Endodermal cell (in vitro differentiated cells): ENCODE measurements at regions not wholly inside any gene's neighbourhood (a gene's known extent, or its start where the extent isn't known, plus 50 kb on each side); places are given as distances from the start of the nearest gene placed in this dataset.

Experiments
- DNase-seq: peaks from one replicate; pipeline ENCODE4 v3.0.0-alpha.2; 2017
- H3K27ac ChIP-seq: 2 replicates; pipeline ENCODE4 v1.5.1; 2013; ENCODE audit warnings: mild to moderate bottlenecking, low read depth, low read length, moderate library complexity
- H3K27me3 ChIP-seq: 2 replicates; pipeline ENCODE4 v1.6.1; 2013; ENCODE audit warnings: mild to moderate bottlenecking, low read length, moderate library complexity; ENCODE audit not compliant: insufficient read depth, control insufficient read depth, poor library complexity, severe bottlenecking
- H3K36me3 ChIP-seq: 2 replicates; pipeline ENCODE4 v1.7.0; 2013; ENCODE audit warnings: mild to moderate bottlenecking, low read length, moderate library complexity; ENCODE audit not compliant: control insufficient read depth, insufficient read depth
- H3K4me1 ChIP-seq: one replicate; pipeline ENCODE4 v1.7.0; 2013; ENCODE audit warnings: low read length; ENCODE audit not compliant: control insufficient read depth, insufficient read depth
- H3K4me3 ChIP-seq: 2 replicates; pipeline ENCODE4 v1.5.1; 2013; ENCODE audit warnings: mild to moderate bottlenecking, low read length, moderate library complexity
- H3K9ac ChIP-seq: 2 replicates; pipeline ENCODE4 v1.6.1; 2013; ENCODE audit warnings: mild to moderate bottlenecking, low read length, moderate library complexity; ENCODE audit not compliant: poor library complexity, severe bottlenecking; ENCODE audit errors: extremely low read depth
- H3K9me3 ChIP-seq: 2 replicates; pipeline ENCODE4 v1.6.1; 2013; ENCODE audit warnings: mild to moderate bottlenecking, low read length, moderate library complexity; ENCODE audit not compliant: control insufficient read depth
- H3K27ac Mint-ChIP-seq: 2 replicates; pipeline ENCODE4 v1.8.0; 2020; ENCODE audit warnings: mixed read lengths
- H3K27me3 Mint-ChIP-seq: 2 replicates; pipeline ENCODE4 v1.8.0; 2021; ENCODE audit warnings: mild to moderate bottlenecking, mixed read lengths; ENCODE audit not compliant: insufficient read depth
- H3K36me3 Mint-ChIP-seq: 2 replicates; pipeline ENCODE4 v1.8.0; 2020; ENCODE audit warnings: low read depth, mixed read lengths
- H3K4me1 Mint-ChIP-seq: 2 replicates; pipeline ENCODE4 v1.8.0; 2020; ENCODE audit warnings: mixed read lengths
- H3K4me3 Mint-ChIP-seq: 2 replicates; pipeline ENCODE4 v1.8.0; 2020; ENCODE audit warnings: mild to moderate bottlenecking, moderate library complexity, mixed read lengths
- H3K9me3 Mint-ChIP-seq: 2 replicates; pipeline ENCODE4 v1.8.0; 2020; ENCODE audit warnings: mild to moderate bottlenecking, mixed read lengths
- WGBS, 2 experiments: methylation state at CpG; one replicate each; pipeline versions ENCODE4 v1.1.5 to v1.1.7; 2013; ENCODE audit warnings: missing lambda C conversion rate in 2 of 2, mixed read lengths in 1 of 2; ENCODE audit not compliant: insufficient coverage in 1 of 2, insufficient read length in 1 of 2; 5-methylcytosine and 5-hydroxymethylcytosine counted together
- TF ChIP-seq, protein P1 (sequence below): fragments of 200-600 bp; sonication (generic); conservative IDR thresholded peaks from 2 replicates; pipeline ENCODE4 v1.5.0; 2021; ENCODE audit warnings: antibody characterized with exemption, mild to moderate bottlenecking

DNA sequence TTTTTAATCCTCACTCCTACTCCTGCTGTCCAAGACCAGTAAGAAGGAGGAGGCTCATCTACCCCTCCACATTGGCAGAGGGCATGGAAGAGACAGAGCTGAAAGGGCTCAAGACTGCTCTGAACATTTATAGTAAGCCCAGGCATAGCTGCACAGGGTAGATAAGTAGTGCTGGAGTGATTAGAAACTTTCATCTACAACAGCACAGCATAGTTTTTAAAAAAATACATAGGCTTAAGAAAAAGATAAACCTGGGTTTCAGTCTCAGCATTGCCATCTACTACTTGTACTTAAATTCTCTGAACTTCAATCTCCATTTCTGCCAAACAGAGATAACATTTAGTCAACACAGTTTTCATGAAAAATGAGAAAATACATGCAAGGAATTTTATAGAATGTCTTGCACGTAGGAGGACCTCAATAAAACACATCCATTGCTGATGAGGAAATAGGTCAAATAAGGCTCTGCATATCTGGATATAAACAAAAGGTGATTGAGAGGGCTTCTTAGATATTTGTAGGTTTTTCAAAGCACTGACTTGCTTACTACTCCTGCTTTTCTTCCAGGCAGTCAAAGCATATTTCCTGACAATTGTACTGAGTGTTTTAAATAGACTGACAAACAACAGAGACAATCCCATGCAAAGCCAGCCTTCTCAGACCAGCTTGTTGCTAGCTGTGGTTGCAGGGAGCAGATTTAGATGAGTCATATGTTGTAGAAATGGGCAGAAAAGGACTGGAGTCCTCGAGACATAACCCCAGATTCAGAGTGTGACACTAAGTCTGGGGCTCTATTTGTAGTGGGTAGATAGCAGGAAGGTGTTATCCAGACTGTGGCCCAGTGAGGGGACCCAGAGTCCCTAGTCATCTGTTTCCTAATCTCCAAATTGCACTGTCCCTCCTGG lies 107.4 kb upstream of the TAB2 start:
- Histone ChIP-seq H3K9ac (no peak overlapping the region), H3K9me3 (no peaks in the 10 kb centered on the region), H3K4me3 (no peak overlapping the region), H3K27me3 (no peaks in the 10 kb centered on the region), H3K27ac (no peak overlapping the region), H3K4me1 (no peaks in the 10 kb centered on the region), H3K36me3 (no peaks in the 10 kb centered on the region)
- DNase-seq, result no peak
- H3K36me3 Mint-ChIP-seq, result no peaks in the 10 kb centered on the region
- no peak overlapping the region for H3K27ac Mint-ChIP-seq
- no peak overlapping the region for H3K4me3 Mint-ChIP-seq
- H3K4me1 Mint-ChIP-seq, result peaks cover 9% of the 10 kb centered on the region
- H3K9me3 Mint-ChIP-seq, result no peaks in the 10 kb centered on the region
- H3K27me3 Mint-ChIP-seq, result peaks cover 3% of the 10 kb centered on the region
- TF ChIP-seq, protein P1, sequence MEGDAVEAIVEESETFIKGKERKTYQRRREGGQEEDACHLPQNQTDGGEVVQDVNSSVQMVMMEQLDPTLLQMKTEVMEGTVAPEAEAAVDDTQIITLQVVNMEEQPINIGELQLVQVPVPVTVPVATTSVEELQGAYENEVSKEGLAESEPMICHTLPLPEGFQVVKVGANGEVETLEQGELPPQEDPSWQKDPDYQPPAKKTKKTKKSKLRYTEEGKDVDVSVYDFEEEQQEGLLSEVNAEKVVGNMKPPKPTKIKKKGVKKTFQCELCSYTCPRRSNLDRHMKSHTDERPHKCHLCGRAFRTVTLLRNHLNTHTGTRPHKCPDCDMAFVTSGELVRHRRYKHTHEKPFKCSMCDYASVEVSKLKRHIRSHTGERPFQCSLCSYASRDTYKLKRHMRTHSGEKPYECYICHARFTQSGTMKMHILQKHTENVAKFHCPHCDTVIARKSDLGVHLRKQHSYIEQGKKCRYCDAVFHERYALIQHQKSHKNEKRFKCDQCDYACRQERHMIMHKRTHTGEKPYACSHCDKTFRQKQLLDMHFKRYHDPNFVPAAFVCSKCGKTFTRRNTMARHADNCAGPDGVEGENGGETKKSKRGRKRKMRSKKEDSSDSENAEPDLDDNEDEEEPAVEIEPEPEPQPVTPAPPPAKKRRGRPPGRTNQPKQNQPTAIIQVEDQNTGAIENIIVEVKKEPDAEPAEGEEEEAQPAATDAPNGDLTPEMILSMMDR, result no peak
- WGBS, 2 experiments, result 81 to 87% methylated on average over 2 of the region's 2 CpGs

DNA sequence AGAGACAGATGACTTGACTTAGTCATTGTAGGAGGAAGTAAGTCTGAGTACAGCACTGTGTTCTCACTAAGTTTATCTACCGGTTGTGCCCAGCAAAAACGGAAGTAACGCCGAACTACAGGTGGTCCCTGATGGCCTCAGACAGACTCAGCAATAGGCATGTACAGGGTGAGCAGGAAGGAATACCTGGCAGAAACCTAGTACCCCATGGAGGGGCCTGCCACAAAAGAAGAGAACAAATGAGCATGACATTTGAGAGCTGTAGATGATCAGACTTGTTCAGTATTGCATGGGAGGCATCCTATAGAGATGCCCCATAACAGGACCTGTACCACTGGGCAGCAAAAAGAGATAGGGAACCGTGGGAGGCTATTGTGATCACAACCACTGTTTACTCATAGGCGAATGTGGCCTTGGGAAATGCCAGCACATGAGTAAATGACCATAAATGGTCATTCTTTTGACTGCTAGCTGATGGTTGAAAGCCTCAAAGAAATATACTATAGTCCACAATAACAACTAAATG lies 106.4 kb upstream of the TAB2 start:
- no peaks in the 10 kb centered on the region for H3K36me3 ChIP-seq
- H3K4me3 Mint-ChIP-seq, result no peak overlapping the region
- peaks cover 3% of the 10 kb centered on the region for H3K27me3 Mint-ChIP-seq
- no peaks in the 10 kb centered on the region for H3K9me3 ChIP-seq
- H3K9ac ChIP-seq, result no peak overlapping the region
- WGBS, 2 experiments, result 85 to 86% methylated on average over 6 of the region's 6 CpGs
- H3K4me1 ChIP-seq, result no peaks in the 10 kb centered on the region
- no peak overlapping the region for H3K4me3 ChIP-seq
- H3K27ac ChIP-seq, result no peak overlapping the region
- no peaks in the 10 kb centered on the region for H3K27me3 ChIP-seq
- no peak for DNase-seq
- TF ChIP-seq, protein P1, result no peak
- H3K4me1 Mint-ChIP-seq, result peaks cover 9% of the 10 kb centered on the region
- no peak overlapping the region for H3K27ac Mint-ChIP-seq
- no peaks in the 10 kb centered on the region for H3K9me3 Mint-ChIP-seq
- H3K36me3 Mint-ChIP-seq, result no peaks in the 10 kb centered on the region

DNA sequence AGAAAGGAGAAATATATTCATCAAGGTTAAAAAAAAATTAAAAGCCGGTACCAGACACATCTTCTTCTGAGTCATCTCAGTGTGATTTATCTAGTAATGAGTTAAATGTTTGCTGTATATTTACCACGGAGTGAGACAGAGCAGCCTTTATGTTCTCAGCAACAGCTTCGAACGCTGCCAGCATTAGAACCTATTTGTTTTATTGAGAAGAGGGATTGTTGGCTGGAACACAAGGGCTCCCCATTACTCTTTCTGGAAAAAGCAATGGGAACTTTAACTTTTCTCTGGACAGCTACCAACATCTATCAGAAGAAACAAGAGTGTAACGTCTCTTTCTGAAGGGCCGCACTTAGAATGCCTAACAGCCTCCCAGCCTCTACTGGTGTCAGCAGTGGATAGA lies 105.3 kb upstream of the TAB2 start:
- Mint-ChIP-seq H3K27me3 (peaks cover 3% of the 10 kb centered on the region), H3K4me1 (peaks cover 20% of the 10 kb centered on the region), H3K4me3 (no peak overlapping the region), H3K36me3 (no peaks in the 10 kb centered on the region), H3K27ac (no peak overlapping the region), H3K9me3 (no peaks in the 10 kb centered on the region)
- TF ChIP-seq, protein P1, result no peak
- no peak for DNase-seq
- no peaks in the 10 kb centered on the region for H3K9me3 ChIP-seq
- H3K27me3 ChIP-seq, result no peaks in the 10 kb centered on the region
- H3K27ac ChIP-seq, result no peak overlapping the region
- no peaks in the 10 kb centered on the region for H3K4me1 ChIP-seq
- H3K36me3 ChIP-seq, result no peaks in the 10 kb centered on the region
- no peak overlapping the region for H3K4me3 ChIP-seq
- 86 to 93% methylated on average over 5 to 6 of the region's 6 CpGs for WGBS, 2 experiments
- no peak overlapping the region for H3K9ac ChIP-seq
